Nephron (organoid): ENCODE measurements at regions not wholly inside any gene's neighbourhood (a gene's known extent, or its start where the extent isn't known, plus 50 kb on each side); places are given as distances from the start of the nearest gene placed in this dataset.

Experiments
- H3K27ac Mint-ChIP-seq, 3 experiments: 2 replicates each; pipeline ENCODE4 v1.8.0; 2020; ENCODE audit warnings: mixed read lengths in 3 of 3, mild to moderate bottlenecking in 2 of 3, moderate library complexity in 1 of 3
- H3K27me3 Mint-ChIP-seq: 2 replicates; pipeline ENCODE4 v1.8.0; 2021; ENCODE audit warnings: low read depth, mild to moderate bottlenecking, moderate library complexity, mixed read lengths
- H3K36me3 Mint-ChIP-seq: 2 replicates; pipeline ENCODE4 v1.8.0; 2020; ENCODE audit warnings: low read depth, mixed read lengths
- H3K4me1 Mint-ChIP-seq: 2 replicates; pipeline ENCODE4 v1.8.0; 2020; ENCODE audit warnings: mixed read lengths
- H3K4me3 Mint-ChIP-seq, 3 experiments: 2 replicates each; pipeline ENCODE4 v1.8.0; 2020; ENCODE audit warnings: mild to moderate bottlenecking in 3 of 3, mixed read lengths in 3 of 3, moderate library complexity in 2 of 3
- H3K9me3 Mint-ChIP-seq: 2 replicates; pipeline ENCODE4 v1.8.0; 2020; ENCODE audit warnings: mixed read lengths
- CTCF ChIP-seq, 3 experiments: fragments of 200-600 bp; sonication (generic); IDR thresholded peaks; one replicate each; pipeline ENCODE4 v1.5.0; 2021; ENCODE audit warnings: antibody characterized with exemption in 3 of 3; ENCODE audit not compliant: unreplicated experiment in 3 of 3

DNA sequence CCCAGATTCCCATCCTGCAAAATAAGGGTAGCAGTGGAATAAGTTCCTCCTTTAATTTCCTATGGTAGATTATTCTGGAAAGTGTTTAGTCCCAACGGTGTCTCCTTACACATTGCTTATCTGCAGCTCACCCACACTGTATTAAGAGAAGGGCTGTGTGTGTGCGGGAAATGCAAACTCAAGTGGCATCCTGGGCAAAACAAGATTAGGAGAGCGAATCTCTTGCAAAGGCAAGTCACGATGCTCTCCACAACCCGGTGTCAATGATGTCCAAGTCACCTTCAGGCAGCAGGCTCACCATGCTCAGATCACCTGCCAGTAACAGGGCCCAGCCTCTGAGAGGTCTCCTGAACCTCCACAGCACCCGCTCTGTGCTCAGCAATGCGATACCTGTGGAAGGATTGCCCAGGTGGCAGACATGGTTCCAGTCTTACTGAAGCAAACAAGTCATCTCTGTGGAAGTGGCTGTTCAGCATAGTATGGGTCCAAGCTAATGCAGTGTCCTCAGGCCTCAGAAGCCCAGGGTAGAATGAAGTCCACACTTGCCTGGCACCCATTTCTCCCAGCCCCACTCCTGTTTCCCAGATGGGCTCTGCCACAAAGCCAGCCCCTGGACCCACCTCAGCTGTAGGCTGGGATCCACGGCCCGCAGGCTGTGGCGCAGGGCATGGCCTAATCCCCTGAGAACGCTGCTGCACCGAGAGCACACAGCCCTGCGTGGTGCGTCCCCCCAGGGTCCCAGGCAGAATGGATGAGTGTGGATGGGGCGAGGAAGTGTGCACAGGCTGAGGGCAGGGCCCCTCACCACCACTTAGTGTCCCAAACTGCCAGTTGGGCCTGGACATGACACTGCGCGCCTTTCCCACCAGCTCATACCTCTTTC lies 101.2 kb downstream of the PXDC1 start:
- no peak overlapping the region for H3K27ac Mint-ChIP-seq
- H3K36me3 Mint-ChIP-seq: no peaks in the 10 kb centered on the region
- H3K4me1 Mint-ChIP-seq: peaks cover 9% of the 10 kb centered on the region
- peaks cover 8% of the 10 kb centered on the region for H3K27me3 Mint-ChIP-seq
- no peaks in the 10 kb centered on the region for H3K9me3 Mint-ChIP-seq
- no peak for TF ChIP-seq CTCF (IDR thresholded peaks at IDR 0.05; ENCODE audit: unreplicated experiment in 3 of 3)
- no peak overlapping the region for H3K4me3 Mint-ChIP-seq

DNA sequence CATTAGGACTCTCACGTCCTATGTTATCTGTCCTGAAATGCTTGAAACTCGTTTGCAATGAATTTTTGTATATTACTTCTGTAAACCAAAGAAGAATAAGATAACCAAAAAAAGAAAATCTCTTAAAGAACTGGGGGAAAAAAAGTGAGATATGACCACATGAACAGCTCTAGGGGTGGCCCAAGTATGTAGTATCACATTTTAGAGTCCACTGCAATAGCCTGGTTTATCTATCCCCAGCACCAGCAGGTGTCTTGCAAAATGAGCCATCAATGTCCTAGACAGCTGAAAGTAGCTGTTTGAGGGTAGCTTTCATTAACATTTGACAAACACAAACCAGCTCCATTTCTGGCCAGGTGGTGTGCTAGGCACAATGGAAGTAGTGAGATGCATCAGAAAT lies 102.8 kb downstream of the PXDC1 start:
- Mint-ChIP-seq H3K36me3 (no peaks in the 10 kb centered on the region), H3K4me3 (no peak overlapping the region), H3K9me3 (no peaks in the 10 kb centered on the region), H3K27me3 (peaks cover 3% of the 10 kb centered on the region), H3K4me1 (peaks cover 4% of the 10 kb centered on the region), H3K27ac (no peak overlapping the region)
- TF ChIP-seq CTCF (IDR thresholded peaks at IDR 0.05; ENCODE audit: unreplicated experiment in 3 of 3): no peak

GRCh38 chr6:3646616-3647362 lies 104.7 kb downstream of the PXDC1 start:
- H3K4me3 Mint-ChIP-seq: no peak overlapping the region
- no peaks in the 10 kb centered on the region for H3K9me3 Mint-ChIP-seq
- H3K27ac Mint-ChIP-seq: no peak overlapping the region
- no peaks in the 10 kb centered on the region for H3K36me3 Mint-ChIP-seq
- peaks cover 3% of the 10 kb centered on the region for H3K27me3 Mint-ChIP-seq
- TF ChIP-seq CTCF (IDR thresholded peaks at IDR 0.05; ENCODE audit: unreplicated experiment in 3 of 3): no peak
- H3K4me1 Mint-ChIP-seq: peaks cover 4% of the 10 kb centered on the region

DNA sequence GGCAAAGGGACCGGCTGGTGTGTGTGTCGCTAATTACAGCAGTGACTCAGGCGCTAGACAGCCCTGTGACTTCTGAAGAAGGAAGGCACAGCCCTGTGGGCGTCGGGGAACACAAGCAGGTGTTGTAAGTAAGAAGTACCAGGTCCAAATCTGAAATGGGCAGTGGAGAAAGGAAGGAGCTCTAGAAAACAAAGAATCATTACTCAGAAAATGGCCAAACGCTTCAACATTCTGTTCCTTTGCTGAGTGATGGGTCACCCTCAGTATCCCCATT lies 106.8 kb downstream of the PXDC1 start:
- TF ChIP-seq CTCF (IDR thresholded peaks at IDR 0.05; ENCODE audit: unreplicated experiment in 3 of 3): no peak
- H3K27me3 Mint-ChIP-seq: peaks cover 3% of the 10 kb centered on the region

GRCh38 chr6:3643921-3644738 lies 107.4 kb downstream of the PXDC1 start:
- Mint-ChIP-seq H3K4me1 (peaks cover 4% of the 10 kb centered on the region), H3K9me3 (no peaks in the 10 kb centered on the region), H3K27me3 (peaks cover 3% of the 10 kb centered on the region)

More for the DNA sequence above, 106.8 kb downstream of the PXDC1 start:
- no peaks in the 10 kb centered on the region for H3K36me3 Mint-ChIP-seq
- H3K9me3 Mint-ChIP-seq: no peaks in the 10 kb centered on the region
- H3K4me3 Mint-ChIP-seq: no peak overlapping the region
- no peak overlapping the region for H3K27ac Mint-ChIP-seq
- peaks cover 4% of the 10 kb centered on the region for H3K4me1 Mint-ChIP-seq

More at GRCh38 chr6:3643921-3644738, 107.4 kb downstream of the PXDC1 start:
- TF ChIP-seq CTCF (IDR thresholded peaks at IDR 0.05; ENCODE audit: unreplicated experiment in 3 of 3): no peak
- no peaks in the 10 kb centered on the region for H3K36me3 Mint-ChIP-seq
- no peak overlapping the region for H3K4me3 Mint-ChIP-seq
- H3K27ac Mint-ChIP-seq: no peak overlapping the region
